NCI-H2029 treated with DMSO at 0.1 percent for 48 hours (cell line): ENCODE measurements at regions not wholly inside any gene's neighbourhood (a gene's known extent, or its start where the extent isn't known, plus 50 kb on each side); places are given as distances from the start of the nearest gene placed in this dataset.

Experiments used
- DNase-seq: peaks from one replicate; lab custom pipeline; 2025; lab: John Stamatoyannopoulos, UW

GRCh38 chr4:176979416-176979815, 186.7 kb upstream of the VEGFC start:
- no peak for DNase-seq

DNA sequence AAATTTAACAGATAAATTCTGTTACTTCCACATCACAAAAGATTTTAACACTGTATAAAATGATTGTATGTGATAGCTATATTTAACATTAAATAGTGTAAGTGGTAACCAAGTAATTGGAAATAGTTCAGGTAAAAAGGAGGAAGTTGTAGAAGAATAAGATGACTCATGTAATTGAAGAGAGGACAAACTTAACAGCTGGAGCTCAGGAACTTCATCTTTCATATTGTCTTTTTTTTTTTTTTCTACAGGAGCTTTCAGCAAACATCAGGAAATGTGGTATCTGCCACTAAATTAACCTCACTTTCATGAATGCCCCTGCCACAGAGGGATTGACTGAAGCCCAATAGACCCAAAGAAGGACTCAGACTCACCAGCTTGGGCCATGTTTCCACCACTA, 188.4 kb upstream of the VEGFC start:
- no peak for DNase-seq

GRCh38 chr4:176981551-176981950, 188.8 kb upstream of the VEGFC start:
- DNase-seq = no peak

DNA sequence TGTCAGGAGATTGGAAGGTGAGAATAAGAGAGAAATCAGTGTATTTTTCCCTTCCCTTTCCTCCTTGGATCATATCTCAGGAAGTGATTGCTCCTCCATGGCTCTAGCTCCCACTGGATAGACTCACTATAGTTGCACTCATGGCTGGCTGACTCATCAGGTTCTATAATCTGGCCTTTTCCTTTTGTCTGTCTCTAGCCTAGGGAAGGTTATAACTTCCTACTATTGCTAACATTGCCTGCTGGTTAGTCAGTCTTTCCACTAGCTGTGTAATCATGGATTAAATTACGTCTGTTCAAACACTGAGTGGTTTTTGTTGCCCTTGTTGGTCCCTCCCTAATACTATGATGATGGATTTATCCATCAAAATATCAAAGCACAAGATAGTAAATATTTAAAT, 195.5 kb upstream of the VEGFC start:
- DNase-seq = no peak

GRCh38 chr4:176989186-176989585, 196.5 kb upstream of the VEGFC start:
- DNase-seq = no peak

- DNase-seq = no peak
Measured at GRCh38 chr4:176999935-177000543, 207.3 kb upstream of the VEGFC start.

DNA sequence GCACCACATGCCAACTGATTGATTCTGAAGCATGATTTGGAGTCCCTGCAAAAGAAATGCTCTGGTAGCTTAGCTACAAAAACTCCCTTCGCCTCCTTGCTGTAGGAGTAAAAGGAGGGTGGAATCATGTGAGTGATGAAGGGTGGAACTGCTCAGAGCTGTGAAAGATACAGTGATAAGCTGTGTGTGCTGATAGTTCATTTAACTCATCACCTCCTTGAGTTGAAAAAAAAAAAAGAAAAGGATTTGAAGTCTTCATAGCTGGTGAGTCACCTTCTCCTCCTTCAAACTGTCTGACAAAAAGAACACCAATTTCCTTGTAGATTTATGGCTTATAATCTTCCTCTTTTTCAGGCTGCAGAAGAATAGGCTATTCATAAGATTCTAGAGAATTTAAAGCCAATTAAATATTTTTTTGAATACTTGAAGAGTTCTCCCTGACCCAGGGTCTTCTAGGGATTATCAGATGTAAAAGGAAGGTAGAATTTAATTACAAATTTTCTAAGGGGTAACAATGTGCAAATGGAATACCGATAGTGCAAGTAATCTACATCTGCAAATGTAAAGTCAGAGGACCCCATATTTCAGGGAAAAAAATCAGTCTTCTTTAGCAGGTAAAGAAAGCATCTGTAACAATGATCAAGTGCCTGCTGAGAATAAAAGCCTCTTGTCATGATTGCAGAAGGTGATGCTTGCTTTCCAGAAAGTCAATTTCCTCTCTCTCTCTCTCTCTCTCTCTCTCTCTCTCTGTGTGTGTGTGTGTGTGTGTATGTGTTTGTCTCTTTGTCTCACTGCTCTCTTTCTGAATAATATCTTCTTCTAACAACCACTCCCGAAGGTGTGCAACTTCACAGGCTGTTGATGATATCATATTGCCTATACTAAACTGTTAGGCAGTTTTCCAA, 208.8 kb upstream of the VEGFC start:
- no peak for DNase-seq

DNA sequence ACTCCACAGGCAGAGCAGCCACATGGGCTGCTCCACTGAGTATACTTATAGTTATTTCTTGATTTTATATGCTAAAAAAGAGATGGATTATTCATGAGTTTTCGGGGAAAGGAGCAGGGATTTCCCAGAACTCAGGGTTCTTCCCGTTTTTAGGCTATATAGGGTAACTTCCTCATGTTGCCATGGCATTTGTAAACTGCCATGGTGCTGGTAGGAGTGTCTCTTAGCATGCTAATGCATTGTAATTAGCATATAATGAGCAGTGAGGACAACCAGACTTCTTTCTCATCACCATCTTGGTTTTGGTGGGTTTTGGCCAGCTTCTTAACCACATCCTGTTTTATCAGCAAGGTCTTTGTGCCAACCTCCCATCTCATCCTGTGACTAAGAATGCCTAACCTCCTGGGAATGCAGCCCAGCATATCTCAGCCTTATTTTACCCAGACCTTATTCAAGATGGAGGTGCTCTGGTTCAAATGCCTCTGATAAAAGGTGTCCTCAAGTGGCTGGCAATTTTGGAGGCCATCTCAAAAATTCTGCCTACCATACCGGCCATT, 213.0 kb upstream of the VEGFC start:
- DNase-seq = no peak

DNA sequence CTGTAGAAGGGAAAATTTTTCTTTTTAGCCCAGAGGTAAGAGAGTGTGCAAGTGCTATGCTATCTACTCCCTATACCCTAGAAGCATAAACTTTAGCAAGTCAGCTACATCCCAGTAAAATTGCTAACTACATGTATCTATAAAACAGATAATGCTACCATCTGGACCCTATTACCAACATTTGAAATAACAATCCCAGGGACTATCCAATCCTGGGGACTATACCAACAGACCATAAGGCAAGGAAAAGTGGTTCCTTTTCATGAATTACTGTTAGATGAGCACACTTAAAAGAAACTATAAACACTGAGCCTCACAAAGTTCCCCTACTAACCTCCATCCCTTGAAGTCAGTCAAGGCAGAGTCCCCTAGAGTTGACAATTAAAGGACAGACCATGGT, 213.6 kb upstream of the VEGFC start:
- DNase-seq = no peak

DNA sequence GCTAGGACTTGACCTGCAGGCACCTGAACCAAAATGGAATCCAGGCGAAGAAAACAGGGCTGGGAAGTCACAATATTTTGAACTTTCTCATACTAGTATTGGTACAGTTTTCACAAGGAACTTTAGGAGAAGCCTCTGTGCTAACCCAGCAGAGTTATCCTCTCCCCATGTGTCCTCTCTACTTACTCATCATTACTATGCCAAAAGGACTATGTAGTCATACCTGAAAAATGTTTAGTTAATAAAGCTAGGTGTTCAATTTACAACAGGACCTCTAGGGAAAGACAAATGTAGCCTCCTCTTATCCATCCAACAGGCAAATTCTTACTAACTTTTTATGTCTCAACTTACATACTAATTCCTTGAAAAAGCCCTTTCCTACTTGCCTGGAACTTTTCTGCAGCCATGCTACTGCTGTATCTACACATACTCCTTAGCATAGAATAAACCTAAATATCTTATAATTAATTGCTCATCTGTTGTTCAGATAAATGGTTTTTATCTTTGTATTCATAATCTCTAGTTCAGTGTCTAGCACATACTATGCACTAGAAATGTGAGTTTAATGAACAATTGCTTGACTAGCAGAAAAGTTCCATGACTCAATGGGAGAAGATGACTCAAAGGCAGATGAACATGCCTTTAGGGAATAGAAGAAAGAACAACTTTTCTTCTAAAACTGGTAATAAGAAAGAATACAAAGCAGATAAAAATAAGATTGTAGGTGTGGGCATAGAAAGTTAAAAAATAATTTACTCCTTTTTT, 215.5 kb upstream of the VEGFC start:
- DNase-seq = no peak

GRCh38 chr4:177008836-177009501, 216.2 kb upstream of the VEGFC start:
- no peak for DNase-seq

- DNase-seq = no peak
Measured at GRCh38 chr4:177010418-177010817, 217.7 kb upstream of the VEGFC start.

GRCh38 chr4:177012918-177013545, 220.3 kb upstream of the VEGFC start:
- DNase-seq = no peak

DNA sequence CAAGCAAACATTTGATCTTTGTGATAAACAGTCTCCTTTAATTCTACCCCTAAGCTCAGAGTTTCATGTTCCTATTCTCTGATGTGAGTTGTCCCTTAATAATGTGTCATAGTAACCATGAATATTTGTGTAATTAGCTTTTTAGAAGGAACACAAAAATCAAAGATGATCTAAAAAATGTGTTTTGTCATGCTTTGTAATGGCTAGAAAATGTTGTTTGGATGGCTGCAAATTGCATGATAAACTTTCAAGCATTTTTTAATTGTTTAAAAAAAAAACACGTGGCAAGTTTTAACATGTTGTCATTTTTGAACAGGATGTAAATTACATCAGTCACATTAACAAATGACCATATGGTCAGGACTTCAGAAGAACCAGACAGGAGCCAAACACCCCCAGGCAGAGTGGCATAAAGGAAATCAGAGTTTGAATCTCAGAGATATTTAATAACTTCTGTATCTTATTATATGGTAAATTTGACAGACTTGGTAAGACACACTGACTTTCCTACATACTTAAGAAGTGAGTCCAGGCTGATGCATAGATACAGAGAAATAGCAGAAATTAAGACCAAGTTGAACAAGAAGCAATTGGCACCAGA, 223.9 kb upstream of the VEGFC start:
- no peak for DNase-seq

DNA sequence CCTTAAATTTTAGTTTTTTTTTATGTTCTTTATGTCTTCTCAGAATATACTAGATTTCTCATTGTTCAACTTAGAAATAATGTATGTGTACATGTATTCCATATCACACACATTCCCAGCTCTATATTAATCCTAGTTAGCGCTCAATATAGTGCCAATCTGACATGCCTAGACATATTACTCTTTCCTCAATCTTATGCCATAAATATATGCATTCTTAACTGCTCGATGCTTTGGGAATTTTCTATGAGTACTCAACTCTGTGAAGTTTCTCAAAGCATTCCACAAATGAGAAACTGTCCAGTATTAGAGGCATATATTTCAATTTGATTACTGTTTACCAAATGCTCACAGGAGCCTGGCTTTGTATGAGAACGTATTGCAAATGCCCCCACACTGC, 231.2 kb upstream of the VEGFC start:
- DNase-seq = no peak

DNA sequence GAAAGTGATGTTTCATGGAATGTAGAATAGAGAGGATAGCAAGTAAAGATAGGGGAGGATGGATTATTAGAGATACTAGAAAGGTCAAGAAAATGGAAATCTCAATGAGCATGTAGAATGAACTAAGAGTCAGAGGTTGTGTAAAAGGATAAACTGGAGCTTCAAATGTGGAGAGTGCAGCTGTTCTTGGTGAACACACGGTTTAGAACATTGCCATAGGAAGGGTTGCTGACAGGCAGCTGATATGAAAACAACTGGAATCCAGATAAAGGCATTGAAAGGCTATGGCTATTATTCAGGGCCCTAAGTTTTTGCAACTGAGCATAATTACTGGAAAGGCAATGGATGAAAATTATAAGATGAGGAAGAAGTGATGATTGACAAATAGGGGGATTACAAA, 239.6 kb upstream of the VEGFC start:
- DNase-seq = no peak

DNA sequence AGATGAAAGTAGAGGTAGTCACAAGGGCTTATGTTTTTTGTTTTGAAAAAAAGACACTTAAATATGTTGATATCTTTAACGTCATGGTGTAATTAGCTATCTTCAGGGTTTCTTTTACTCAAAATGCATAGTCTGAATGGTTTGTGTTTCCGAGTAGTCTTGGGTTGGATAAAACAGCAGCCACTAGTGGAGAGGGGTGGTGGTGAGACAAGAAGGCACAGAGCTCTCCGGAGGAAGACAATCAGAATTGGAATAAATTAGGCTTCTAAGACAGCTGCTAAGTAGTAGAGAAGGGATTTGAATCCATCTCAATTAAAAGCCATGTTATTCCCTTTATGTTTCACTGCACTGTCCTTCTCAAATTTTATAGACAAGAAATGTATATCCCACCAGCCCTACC, 240.4 kb upstream of the VEGFC start:
- DNase-seq = no peak

DNA sequence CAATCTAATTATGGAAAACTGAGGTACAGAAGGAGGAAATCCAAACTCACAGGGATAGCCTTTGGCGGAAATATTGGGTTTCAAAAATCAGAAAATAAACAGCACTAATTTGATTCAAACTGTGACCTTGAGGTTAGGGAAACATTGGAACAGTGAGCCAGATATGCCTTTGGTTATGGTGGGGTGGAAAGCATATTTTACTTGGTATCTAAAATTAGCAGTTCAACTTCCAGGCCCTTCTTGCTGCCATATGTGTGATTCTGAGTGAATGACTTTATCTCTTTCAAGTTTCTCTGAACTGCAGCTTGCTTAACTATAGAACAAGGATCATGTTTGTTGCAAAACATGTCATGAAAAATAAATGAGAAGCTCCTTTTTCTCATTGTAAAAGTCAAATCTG, 240.9 kb upstream of the VEGFC start:
- DNase-seq = no peak

GRCh38 chr4:177041356-177041755, 248.6 kb upstream of the VEGFC start:
- no peak for DNase-seq

GRCh38 chr4:177047070-177047850, 254.5 kb upstream of the VEGFC start:
- DNase-seq = peak; percentile 1

DNA sequence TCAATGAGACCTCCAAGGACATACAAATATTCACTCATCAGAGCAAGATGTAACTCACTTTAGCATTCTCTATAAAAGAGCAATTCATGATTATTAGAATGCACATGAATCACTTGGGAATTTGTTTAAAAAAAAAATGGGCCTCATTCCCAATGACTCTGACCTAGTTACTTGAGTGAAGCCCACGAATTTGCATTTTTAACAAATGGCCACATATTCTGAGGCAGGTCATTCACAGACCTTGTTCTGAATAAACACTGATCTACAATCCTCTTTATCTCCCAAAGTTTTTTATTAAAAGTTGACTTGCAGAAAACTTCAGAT, 255.1 kb upstream of the VEGFC start:
- no peak for DNase-seq
